ENCODE measurements at regions not wholly inside any gene's neighbourhood (a gene's known extent, or its start where the extent isn't known, plus 50 kb on each side); places are given as distances from the start of the nearest gene placed in this dataset.
"Not testable (repeated sequence)": the region's sequence is repeated elsewhere in the genome, so short reads cannot be mapped to it uniquely, and the experiment has no call there.

DNA sequence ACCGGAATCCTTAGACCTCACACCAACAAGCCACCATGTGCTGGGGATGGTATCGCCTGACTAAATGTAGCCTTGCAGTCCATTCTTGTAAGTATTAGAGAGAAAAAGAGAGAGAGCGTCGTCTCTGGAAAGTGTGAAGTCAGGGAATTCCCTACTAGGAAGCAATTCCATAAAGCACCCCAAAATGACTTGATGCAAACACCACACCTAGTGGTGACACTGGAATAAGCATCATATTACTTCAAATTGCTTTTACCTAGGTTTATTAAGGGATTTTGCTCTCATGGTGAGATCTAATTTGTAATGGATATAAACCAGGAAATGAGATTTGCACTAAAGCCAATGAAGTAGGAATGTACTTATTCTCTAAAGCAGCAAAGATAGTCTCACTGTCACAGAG, 111.4 kb upstream of the METTL9 start:
- H3K4me3 ChIP-seq (ENCODE audit: low read length in 3 of 3); H3K4me1 ChIP-seq (ENCODE audit: control insufficient read depth in 3 of 3, insufficient read depth in 3 of 3, low read length in 3 of 3); H3K27ac ChIP-seq (ENCODE audit: low read depth, low read length); H3K27me3 ChIP-seq (ENCODE audit: control insufficient read depth in 3 of 3, insufficient read depth in 3 of 3, low read length in 3 of 3); H3K9me3 ChIP-seq (ENCODE audit: control insufficient read depth in 3 of 3, low read length in 3 of 3); H3K9ac ChIP-seq (ENCODE audit: low read depth in 1 of 3, low read length in 3 of 3); H3K36me3 ChIP-seq (ENCODE audit: control insufficient read depth in 3 of 3, insufficient read depth in 3 of 3, low read length in 3 of 3): not testable (repeated sequence)

DNA sequence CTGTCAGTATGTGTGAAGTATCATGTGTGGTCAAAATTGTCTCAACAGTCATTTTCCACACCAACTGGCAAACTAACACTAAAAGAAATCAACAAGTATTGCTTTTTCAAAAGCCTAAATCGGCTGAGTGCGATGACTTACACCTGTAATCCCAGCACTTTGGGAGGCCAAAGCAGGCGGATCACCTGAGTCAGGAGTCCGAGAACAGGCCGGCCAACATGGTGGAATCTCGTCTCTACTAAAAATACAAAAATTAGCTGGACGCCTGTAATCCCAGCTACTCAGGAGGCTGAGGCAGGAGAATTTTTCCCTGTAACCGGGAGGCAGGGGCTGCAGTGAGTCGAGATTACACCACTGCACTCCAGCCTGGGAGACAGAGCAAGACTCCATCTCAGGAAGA, 100.3 kb upstream of the METTL9 start:
- H3K4me1 ChIP-seq (ENCODE audit: control insufficient read depth in 3 of 3, insufficient read depth in 3 of 3, low read length in 3 of 3); H3K9ac ChIP-seq (ENCODE audit: low read depth in 1 of 3, low read length in 3 of 3); H3K4me3 ChIP-seq (ENCODE audit: low read length in 3 of 3); H3K9me3 ChIP-seq (ENCODE audit: control insufficient read depth in 3 of 3, low read length in 3 of 3); H3K27me3 ChIP-seq (ENCODE audit: control insufficient read depth in 3 of 3, insufficient read depth in 3 of 3, low read length in 3 of 3); H3K36me3 ChIP-seq (ENCODE audit: control insufficient read depth in 3 of 3, insufficient read depth in 3 of 3, low read length in 3 of 3); H3K27ac ChIP-seq (ENCODE audit: low read depth, low read length): not testable (repeated sequence)

- H3K27ac ChIP-seq (ENCODE audit: low read depth, low read length) = peak overlapping the region; percentile 98
- peak overlapping the region in 2 of 3 donors; percentile 85 to 93 for H3K9ac ChIP-seq (ENCODE audit: low read depth in 1 of 3, low read length in 3 of 3)
Observed at GRCh38 chr16:21501223-21501868, 98.0 kb upstream of the METTL9 start.

GRCh38 chr16:21501869-21502667, 97.3 kb upstream of the METTL9 start:
- Histone ChIP-seq H3K4me3 (ENCODE audit: low read length in 3 of 3) (peak overlapping the region; percentile 71 to 85 (median 74)), H3K27me3 (ENCODE audit: control insufficient read depth in 3 of 3, insufficient read depth in 3 of 3, low read length in 3 of 3) (no peaks in the 10 kb centered on the region), H3K36me3 (ENCODE audit: control insufficient read depth in 3 of 3, insufficient read depth in 3 of 3, low read length in 3 of 3) (no peaks in the 10 kb centered on the region), H3K9me3 (ENCODE audit: control insufficient read depth in 3 of 3, low read length in 3 of 3) (no peaks in the 10 kb centered on the region), H3K9ac (ENCODE audit: low read depth in 1 of 3, low read length in 3 of 3) (peak overlapping the region; percentile 74 to 93 (median 85)), H3K27ac (ENCODE audit: low read depth, low read length) (peak overlapping the region; percentile 98), H3K4me1 (ENCODE audit: control insufficient read depth in 3 of 3, insufficient read depth in 3 of 3, low read length in 3 of 3) (peaks cover 5 to 23% (median 9%) of the 10 kb centered on the region in 3 donors)

More at GRCh38 chr16:21501223-21501868, 98.0 kb upstream of the METTL9 start:
- H3K27me3 ChIP-seq (ENCODE audit: control insufficient read depth in 3 of 3, insufficient read depth in 3 of 3, low read length in 3 of 3); H3K36me3 ChIP-seq (ENCODE audit: control insufficient read depth in 3 of 3, insufficient read depth in 3 of 3, low read length in 3 of 3); H3K9me3 ChIP-seq (ENCODE audit: control insufficient read depth in 3 of 3, low read length in 3 of 3): not testable (repeated sequence)
- Histone ChIP-seq H3K4me1 (ENCODE audit: control insufficient read depth in 3 of 3, insufficient read depth in 3 of 3, low read length in 3 of 3) (peaks cover 0 to 16% (median 5%) of the 10 kb centered on the region in 3 donors), H3K4me3 (ENCODE audit: low read length in 3 of 3) (peak overlapping the region in 2 of 3 donors; percentile 74 to 85)

DNA sequence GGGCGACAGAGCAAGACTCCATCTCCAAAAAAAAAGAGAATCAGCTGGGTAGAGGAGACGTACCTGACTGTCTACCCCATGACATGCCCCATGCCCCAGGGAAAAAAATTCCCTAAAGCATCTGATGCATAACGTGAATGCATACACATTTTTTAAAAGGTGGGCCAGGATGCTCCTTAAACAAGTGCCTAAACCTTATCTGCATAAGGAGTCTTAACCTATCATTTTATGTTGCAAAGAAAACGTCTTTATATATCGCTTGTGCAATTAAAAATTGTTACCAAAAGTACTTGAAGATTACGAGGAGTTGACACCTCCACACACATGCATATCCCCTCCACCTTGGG, 95.8 kb upstream of the METTL9 start:
- not testable (repeated sequence) for H3K27me3 ChIP-seq (ENCODE audit: control insufficient read depth in 3 of 3, insufficient read depth in 3 of 3, low read length in 3 of 3); H3K36me3 ChIP-seq (ENCODE audit: control insufficient read depth in 3 of 3, insufficient read depth in 3 of 3, low read length in 3 of 3); H3K4me3 ChIP-seq (ENCODE audit: low read length in 3 of 3); H3K9me3 ChIP-seq (ENCODE audit: control insufficient read depth in 3 of 3, low read length in 3 of 3); H3K27ac ChIP-seq (ENCODE audit: low read depth, low read length); H3K9ac ChIP-seq (ENCODE audit: low read depth in 1 of 3, low read length in 3 of 3)
- H3K4me1 ChIP-seq (ENCODE audit: control insufficient read depth in 3 of 3, insufficient read depth in 3 of 3, low read length in 3 of 3) = peaks cover 18 to 37% (median 24%) of the 10 kb centered on the region in 3 donors

GRCh38 chr16:21503941-21504832, 95.2 kb upstream of the METTL9 start:
- peaks cover 24 to 44% (median 30%) of the 10 kb centered on the region in 3 donors for H3K4me1 ChIP-seq (ENCODE audit: control insufficient read depth in 3 of 3, insufficient read depth in 3 of 3, low read length in 3 of 3)
- H3K9me3 ChIP-seq (ENCODE audit: control insufficient read depth in 3 of 3, low read length in 3 of 3); H3K9ac ChIP-seq (ENCODE audit: low read depth in 1 of 3, low read length in 3 of 3); H3K27me3 ChIP-seq (ENCODE audit: control insufficient read depth in 3 of 3, insufficient read depth in 3 of 3, low read length in 3 of 3); H3K27ac ChIP-seq (ENCODE audit: low read depth, low read length); H3K36me3 ChIP-seq (ENCODE audit: control insufficient read depth in 3 of 3, insufficient read depth in 3 of 3, low read length in 3 of 3); H3K4me3 ChIP-seq (ENCODE audit: low read length in 3 of 3): not testable (repeated sequence)

DNA sequence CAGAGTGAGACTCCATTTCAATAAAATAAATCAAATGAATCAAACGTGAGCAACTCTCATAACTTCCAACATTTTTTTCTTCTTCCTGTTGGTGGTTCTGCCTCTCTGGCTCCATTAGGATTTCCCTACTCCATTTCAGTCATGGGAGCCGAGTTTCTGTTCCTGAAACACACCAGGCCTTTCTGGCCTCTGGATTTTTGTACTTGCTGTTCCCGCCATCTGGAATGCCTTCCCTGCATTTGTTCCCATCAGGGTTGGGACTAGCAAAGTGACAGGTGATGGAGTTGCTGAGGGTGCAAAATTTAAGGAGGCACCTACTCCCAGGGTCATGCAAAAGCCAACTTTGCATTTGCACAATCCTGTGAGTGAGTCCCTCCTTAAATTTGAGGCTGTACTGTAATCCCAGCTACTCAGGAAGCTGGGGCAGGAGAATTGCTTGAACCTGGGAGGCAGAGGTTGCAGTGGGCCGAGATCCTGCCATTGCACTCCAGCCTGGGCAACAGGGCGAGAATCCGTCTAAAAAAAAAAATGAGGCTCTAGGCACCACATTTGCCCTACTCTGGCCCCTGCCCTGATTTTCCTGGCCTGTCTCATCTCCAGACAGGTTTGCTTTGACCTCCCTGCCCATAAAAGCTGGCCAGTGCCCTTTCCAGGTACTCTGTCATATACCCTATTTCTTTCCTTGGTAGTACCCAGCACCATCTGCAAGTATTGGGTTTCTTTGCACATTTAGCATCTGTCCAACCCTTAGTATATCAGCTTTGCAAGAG, 93.4 kb upstream of the METTL9 start:
- peak overlapping the region; percentile 12 for H3K27ac ChIP-seq (ENCODE audit: low read depth, low read length)
- peaks cover 42 to 61% (median 48%) of the 10 kb centered on the region in 3 donors for H3K4me1 ChIP-seq (ENCODE audit: control insufficient read depth in 3 of 3, insufficient read depth in 3 of 3, low read length in 3 of 3)
- H3K27me3 ChIP-seq (ENCODE audit: control insufficient read depth in 3 of 3, insufficient read depth in 3 of 3, low read length in 3 of 3); H3K9me3 ChIP-seq (ENCODE audit: control insufficient read depth in 3 of 3, low read length in 3 of 3); H3K9ac ChIP-seq (ENCODE audit: low read depth in 1 of 3, low read length in 3 of 3); H3K36me3 ChIP-seq (ENCODE audit: control insufficient read depth in 3 of 3, insufficient read depth in 3 of 3, low read length in 3 of 3); H3K4me3 ChIP-seq (ENCODE audit: low read length in 3 of 3): not testable (repeated sequence)

DNA sequence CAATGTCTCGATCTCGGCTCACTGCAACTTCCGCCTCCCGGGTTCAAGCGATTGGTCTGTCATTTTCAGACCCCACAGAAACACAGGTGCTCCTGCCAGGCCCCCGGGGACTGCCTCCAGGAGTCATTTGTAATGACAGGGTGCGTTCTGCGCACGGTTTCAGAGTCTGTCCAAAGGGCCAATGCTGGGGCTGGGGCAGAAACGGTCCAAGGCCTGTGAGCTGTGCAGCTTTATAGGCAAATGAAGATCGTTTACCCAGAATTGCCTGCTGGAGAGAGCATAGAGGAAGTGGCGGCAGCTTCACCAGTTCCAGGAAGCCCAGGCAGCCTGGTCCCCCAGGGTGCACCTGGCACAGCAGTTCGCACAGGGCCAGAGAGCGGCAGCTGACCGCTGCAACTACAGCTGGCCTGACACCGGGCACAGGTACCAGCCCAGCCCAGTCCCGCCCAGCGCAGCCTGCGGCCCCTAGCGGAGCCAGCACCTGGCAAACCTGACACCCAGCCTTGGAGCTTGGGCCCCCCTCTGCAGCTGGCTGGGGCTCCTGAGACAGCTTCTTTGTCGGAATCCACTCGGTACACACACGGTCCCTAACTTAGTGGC, 92.4 kb upstream of the METTL9 start:
- H3K27me3 ChIP-seq (ENCODE audit: control insufficient read depth in 3 of 3, insufficient read depth in 3 of 3, low read length in 3 of 3); H3K36me3 ChIP-seq (ENCODE audit: control insufficient read depth in 3 of 3, insufficient read depth in 3 of 3, low read length in 3 of 3); H3K9me3 ChIP-seq (ENCODE audit: control insufficient read depth in 3 of 3, low read length in 3 of 3): not testable (repeated sequence)
- Histone ChIP-seq H3K4me1 (ENCODE audit: control insufficient read depth in 3 of 3, insufficient read depth in 3 of 3, low read length in 3 of 3) (peaks cover 48 to 67% (median 56%) of the 10 kb centered on the region in 3 donors), H3K27ac (ENCODE audit: low read depth, low read length) (peak overlapping the region; percentile 93), H3K9ac (ENCODE audit: low read depth in 1 of 3, low read length in 3 of 3) (peak overlapping the region; percentile 62 to 73 (median 70)), H3K4me3 (ENCODE audit: low read length in 3 of 3) (peak overlapping the region in 2 of 3 donors; percentile 58 to 60)

GRCh38 chr16:21507631-21508305, 91.6 kb upstream of the METTL9 start:
- Histone ChIP-seq H3K4me3 (ENCODE audit: low read length in 3 of 3) (peak overlapping the region; percentile 41 to 58 (median 43)), H3K27ac (ENCODE audit: low read depth, low read length) (peak overlapping the region; percentile 93), H3K4me1 (ENCODE audit: control insufficient read depth in 3 of 3, insufficient read depth in 3 of 3, low read length in 3 of 3) (peaks cover 56 to 73% (median 63%) of the 10 kb centered on the region in 3 donors), H3K9ac (ENCODE audit: low read depth in 1 of 3, low read length in 3 of 3) (peak overlapping the region; percentile 59 to 76 (median 62))
- not testable (repeated sequence) for H3K9me3 ChIP-seq (ENCODE audit: control insufficient read depth in 3 of 3, low read length in 3 of 3); H3K27me3 ChIP-seq (ENCODE audit: control insufficient read depth in 3 of 3, insufficient read depth in 3 of 3, low read length in 3 of 3); H3K36me3 ChIP-seq (ENCODE audit: control insufficient read depth in 3 of 3, insufficient read depth in 3 of 3, low read length in 3 of 3)

Data from skeletal muscle tissue (tissue), 3 donors.